IPS DF 6.9 (cell line): ENCODE measurements at regions not wholly inside any gene's neighbourhood (a gene's known extent, or its start where the extent isn't known, plus 50 kb on each side); places are given as distances from the start of the nearest gene placed in this dataset.

ENCODE experiments used
- DNase-seq: peaks from one replicate; pipeline ENCODE4 v3.0.0-alpha.2; 2013; ENCODE audit warnings: low read depth, low spot score
- H3K27ac ChIP-seq: one replicate; pipeline ENCODE4 v1.5.1; 2013; ENCODE audit warnings: low read length, control low read depth
- H3K27me3 ChIP-seq: 2 replicates; pipeline ENCODE4 v1.6.1; 2013; ENCODE audit warnings: mild to moderate bottlenecking, low read length; ENCODE audit not compliant: control insufficient read depth, insufficient read depth
- H3K36me3 ChIP-seq: 2 replicates; pipeline ENCODE4 v1.6.1; 2013; ENCODE audit warnings: low read length; ENCODE audit not compliant: control insufficient read depth, insufficient read depth
- H3K4me1 ChIP-seq: 2 replicates; pipeline ENCODE4 v1.6.1; 2013; ENCODE audit warnings: low read length; ENCODE audit not compliant: control insufficient read depth, insufficient read depth
- H3K4me3 ChIP-seq: 2 replicates; pipeline ENCODE4 v1.5.1; 2013; ENCODE audit warnings: mild to moderate bottlenecking, low read length
- H3K9me3 ChIP-seq: 2 replicates; pipeline ENCODE4 v1.6.1; 2013; ENCODE audit warnings: low read length, inconsistent platforms; ENCODE audit not compliant: control insufficient read depth, insufficient read depth
- WGBS: extraction: QIAGEN DNeasy Blood & Tissue Kit; methylation state at CpG from one replicate; pipeline ENCODE4 v1.1.7; 2013; ENCODE audit warnings: mixed read lengths, missing lambda C conversion rate; ENCODE audit not compliant: insufficient read length, insufficient coverage; 5-methylcytosine and 5-hydroxymethylcytosine counted together

GRCh38 chr3:194833114-194833910, 147.6 kb downstream of the FAM43A start:
- WGBS, result no CpG with 5 or more reads among the region's 14 CpGs
- Histone ChIP-seq H3K4me1 (no peaks in the 10 kb centered on the region), H3K27ac (no peak overlapping the region), H3K4me3 (no peak overlapping the region), H3K27me3 (no peaks in the 10 kb centered on the region), H3K9me3 (no peaks in the 10 kb centered on the region), H3K36me3 (no peaks in the 10 kb centered on the region)
- no peak for DNase-seq

- DNase-seq, result no peak
- no peaks in the 10 kb centered on the region for H3K4me1 ChIP-seq
- no peak overlapping the region for H3K4me3 ChIP-seq
- H3K27ac ChIP-seq, result no peak overlapping the region
- no peaks in the 10 kb centered on the region for H3K27me3 ChIP-seq
- WGBS, result no CpG with 5 or more reads among the region's 1 CpG
- H3K9me3 ChIP-seq, result no peaks in the 10 kb centered on the region
- no peaks in the 10 kb centered on the region for H3K36me3 ChIP-seq
Observed at GRCh38 chr3:194836661-194837060, 151.0 kb downstream of the FAM43A start.

- WGBS, result no CpG with 5 or more reads among the region's 9 CpGs
- Histone ChIP-seq H3K36me3 (no peaks in the 10 kb centered on the region), H3K27ac (no peak overlapping the region), H3K27me3 (no peaks in the 10 kb centered on the region), H3K4me1 (no peaks in the 10 kb centered on the region), H3K9me3 (no peaks in the 10 kb centered on the region), H3K4me3 (no peak overlapping the region)
- no peak for DNase-seq
Observed at GRCh38 chr3:194837457-194838127, 151.9 kb downstream of the FAM43A start.

GRCh38 chr3:194838236-194838635, 152.6 kb downstream of the FAM43A start:
- no peak overlapping the region for H3K27ac ChIP-seq
- no peaks in the 10 kb centered on the region for H3K9me3 ChIP-seq
- no peaks in the 10 kb centered on the region for H3K4me1 ChIP-seq
- no peaks in the 10 kb centered on the region for H3K27me3 ChIP-seq
- no CpG with 5 or more reads among the region's 9 CpGs for whole genome bisulfite sequencing
- no peaks in the 10 kb centered on the region for H3K36me3 ChIP-seq
- no peak overlapping the region for H3K4me3 ChIP-seq
- DNase-seq, result no peak

- Histone ChIP-seq H3K27me3 (no peaks in the 10 kb centered on the region), H3K27ac (no peak overlapping the region), H3K9me3 (no peaks in the 10 kb centered on the region), H3K4me3 (no peak overlapping the region), H3K4me1 (no peaks in the 10 kb centered on the region), H3K36me3 (no peaks in the 10 kb centered on the region)
- no peak for DNase-seq
- no CpG with 5 or more reads among the region's 21 CpGs for WGBS
Observed at GRCh38 chr3:194840661-194841514, 155.2 kb downstream of the FAM43A start.

- Histone ChIP-seq H3K4me3 (no peak overlapping the region), H3K9me3 (no peaks in the 10 kb centered on the region), H3K27ac (no peak overlapping the region), H3K27me3 (no peaks in the 10 kb centered on the region), H3K36me3 (no peaks in the 10 kb centered on the region), H3K4me1 (no peaks in the 10 kb centered on the region)
- DNase-seq, result no peak
- no CpG with 5 or more reads among the region's 2 CpGs for WGBS
Observed at GRCh38 chr3:194841515-194841841, 155.8 kb downstream of the FAM43A start.

- H3K9me3 ChIP-seq, result no peaks in the 10 kb centered on the region
- no peaks in the 10 kb centered on the region for H3K4me1 ChIP-seq
- no peak for DNase-seq
- no peaks in the 10 kb centered on the region for H3K36me3 ChIP-seq
- H3K27ac ChIP-seq, result no peak overlapping the region
- no peaks in the 10 kb centered on the region for H3K27me3 ChIP-seq
- WGBS, result no CpG with 5 or more reads among the region's 8 CpGs
- no peak overlapping the region for H3K4me3 ChIP-seq
Observed at GRCh38 chr3:194843556-194843955, 157.9 kb downstream of the FAM43A start.

- no peaks in the 10 kb centered on the region for H3K9me3 ChIP-seq
- no peaks in the 10 kb centered on the region for H3K4me1 ChIP-seq
- DNase-seq, result no peak
- no peaks in the 10 kb centered on the region for H3K36me3 ChIP-seq
- no CpG with 5 or more reads among the region's 3 CpGs for WGBS
- H3K27ac ChIP-seq, result no peak overlapping the region
- no peak overlapping the region for H3K4me3 ChIP-seq
- H3K27me3 ChIP-seq, result no peaks in the 10 kb centered on the region
Observed at GRCh38 chr3:194844046-194844445, 158.4 kb downstream of the FAM43A start.

- no CpG with 5 or more reads among the region's 6 CpGs for WGBS
- Histone ChIP-seq H3K36me3 (no peaks in the 10 kb centered on the region), H3K27ac (no peak overlapping the region), H3K9me3 (no peaks in the 10 kb centered on the region), H3K4me3 (no peak overlapping the region), H3K4me1 (0 out of 2 replicates have a peak, but pooled peaks cover 1% of the 10 kb centered on the region), H3K27me3 (no peaks in the 10 kb centered on the region)
- DNase-seq, result no peak
Observed at GRCh38 chr3:194849166-194849875, 163.6 kb downstream of the FAM43A start.

- no peak for DNase-seq
- Histone ChIP-seq H3K27ac (no peak overlapping the region), H3K4me3 (no peak overlapping the region), H3K9me3 (no peaks in the 10 kb centered on the region), H3K27me3 (no peaks in the 10 kb centered on the region), H3K36me3 (no peaks in the 10 kb centered on the region), H3K4me1 (0 out of 2 replicates have a peak, but pooled peaks cover 3% of the 10 kb centered on the region)
- no CpG with 5 or more reads among the region's 5 CpGs for WGBS
Observed at GRCh38 chr3:194851254-194851653, 165.6 kb downstream of the FAM43A start.
